ENCODE measurements at regions not wholly inside any gene's neighbourhood (a gene's known extent, or its start where the extent isn't known, plus 50 kb on each side); places are given as distances from the start of the nearest gene placed in this dataset.
"Not testable (repeated sequence)": the region's sequence is repeated elsewhere in the genome, so short reads cannot be mapped to it uniquely, and the experiment has no call there.

DNA sequence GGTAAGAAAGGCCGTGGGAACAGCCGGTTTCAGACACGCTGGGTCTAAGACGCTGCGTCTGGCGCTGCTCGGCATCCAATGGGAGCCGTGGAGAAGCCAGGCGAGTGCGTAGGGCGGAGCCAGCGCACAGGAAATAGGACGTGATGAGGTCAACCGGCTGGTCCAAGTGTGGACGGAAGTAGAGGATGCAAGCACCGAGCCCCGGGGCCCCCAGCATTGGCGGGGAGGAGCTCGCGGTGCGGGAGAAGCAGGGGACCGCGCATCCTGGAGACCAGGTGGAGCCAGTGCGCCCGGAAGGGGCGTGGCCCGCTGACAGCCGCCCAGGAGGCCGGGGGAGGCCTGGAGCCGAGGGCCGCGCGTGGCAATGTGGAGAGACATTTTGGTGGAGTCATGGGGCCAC lies 3976.1 kb upstream of the TPTE start:
- not testable (repeated sequence) for H2AK5ac ChIP-seq (ENCODE audit: insufficient read length, low read length); H4K5ac ChIP-seq (ENCODE audit: insufficient read length, low read depth, low read length); H3K27me3 Mint-ChIP-seq (ENCODE audit: low read depth)

DNA sequence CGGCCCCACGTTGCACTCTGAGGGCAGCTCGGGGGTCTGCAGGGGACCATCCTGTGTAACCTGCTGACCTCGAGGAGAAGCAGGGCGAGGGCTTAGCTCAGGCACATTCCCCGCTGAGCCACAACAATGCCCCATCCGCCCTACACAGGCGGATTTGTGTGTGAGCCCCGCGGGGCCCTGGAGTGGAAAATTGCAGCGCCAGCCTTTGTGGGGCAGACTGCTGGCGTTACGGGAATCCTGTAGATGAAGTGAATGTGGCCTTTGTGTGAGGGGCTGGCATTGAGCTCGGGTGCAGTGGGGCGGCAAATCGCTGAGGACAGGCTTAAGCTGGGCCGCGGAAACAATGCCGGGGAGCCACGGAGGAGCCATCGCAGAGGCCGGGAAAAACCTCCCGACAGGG lies 3970.3 kb upstream of the TPTE start:
- H4K8ac ChIP-seq (replicated peaks; ENCODE audit: insufficient read length, low read depth, low read length); H3K36me3 Mint-ChIP-seq (ENCODE audit: insufficient read depth in 1 of 3, low read depth in 3 of 3); H3K27me3 Mint-ChIP-seq (ENCODE audit: low read depth); H3K56ac ChIP-seq (ENCODE audit: insufficient read length, low read depth, low read length); H2BK20ac ChIP-seq (ENCODE audit: low read depth, low read length, poor library complexity, severe bottlenecking); H4K5ac ChIP-seq (ENCODE audit: insufficient read length, low read depth, low read length); H2AFZ ChIP-seq (ENCODE audit: low read length); H3K4me2 ChIP-seq (ENCODE audit: insufficient read depth, insufficient read length, low read length); H3K18ac ChIP-seq (ENCODE audit: insufficient read length, low read depth, low read length); H3K27ac Mint-ChIP-seq; H4K20me1 ChIP-seq (ENCODE audit: control insufficient read depth, insufficient read depth, insufficient read length); H2BK120ac ChIP-seq (ENCODE audit: low read depth, low read length, poor library complexity, severe bottlenecking); H3K4me1 ChIP-seq (ENCODE audit: insufficient read depth, low read length); H3K27me3 ChIP-seq (ENCODE audit: insufficient read depth, low read length); H2BK15ac ChIP-seq (ENCODE audit: low read depth, low read length); H4K91ac ChIP-seq (ENCODE audit: insufficient read length, low read depth, low read length); H2BK5ac ChIP-seq (ENCODE audit: insufficient read length, low read length); H2AK5ac ChIP-seq (ENCODE audit: insufficient read length, low read length); H3K9me3 ChIP-seq (ENCODE audit: control insufficient read depth, low read depth, low read length); H3K9me3 Mint-ChIP-seq; H3K14ac ChIP-seq (ENCODE audit: insufficient read depth, low read length); DNase-seq; H3K4me1 Mint-ChIP-seq; H3K79me2 ChIP-seq (ENCODE audit: insufficient read depth, low read length); H3K4ac ChIP-seq (ENCODE audit: low read depth, low read length); H3K27ac ChIP-seq (ENCODE audit: insufficient read length, low read depth, low read length); H3K23ac ChIP-seq (ENCODE audit: insufficient read length, low read depth, low read length); H3K4me3 Mint-ChIP-seq; H3T11ph ChIP-seq (ENCODE audit: low read length); H3K23me2 ChIP-seq (ENCODE audit: insufficient read length, low read depth, low read length, poor library complexity, severe bottlenecking); H2BK12ac ChIP-seq (ENCODE audit: insufficient read length, low read depth, low read length); H3K79me1 ChIP-seq (ENCODE audit: insufficient read depth, low read depth, low read length, poor library complexity, severe bottlenecking); H3K9ac ChIP-seq (ENCODE audit: extremely low read depth, insufficient read length, low read length): not testable (repeated sequence)
- no CpG with 5 or more reads among the region's 23 CpGs for WGBS (ENCODE audit: extremely low coverage, insufficient read length, low lambda C conversion rate)

More for the DNA sequence above, 3976.1 kb upstream of the TPTE start:
- not testable (repeated sequence) for H2BK120ac ChIP-seq (ENCODE audit: low read depth, low read length, poor library complexity, severe bottlenecking); H3K36me3 Mint-ChIP-seq (ENCODE audit: insufficient read depth in 1 of 3, low read depth in 3 of 3); H4K20me1 ChIP-seq (ENCODE audit: control insufficient read depth, insufficient read depth, insufficient read length); H2BK20ac ChIP-seq (ENCODE audit: low read depth, low read length, poor library complexity, severe bottlenecking); H3T11ph ChIP-seq (ENCODE audit: low read length); H3K27ac ChIP-seq (ENCODE audit: insufficient read length, low read depth, low read length); H3K27ac Mint-ChIP-seq; H3K4me1 ChIP-seq (ENCODE audit: insufficient read depth, low read length); H3K23ac ChIP-seq (ENCODE audit: insufficient read length, low read depth, low read length); H3K14ac ChIP-seq (ENCODE audit: insufficient read depth, low read length); DNase-seq; H3K79me1 ChIP-seq (ENCODE audit: insufficient read depth, low read depth, low read length, poor library complexity, severe bottlenecking); H2BK15ac ChIP-seq (ENCODE audit: low read depth, low read length); H3K4ac ChIP-seq (ENCODE audit: low read depth, low read length); H4K91ac ChIP-seq (ENCODE audit: insufficient read length, low read depth, low read length); H2AFZ ChIP-seq (ENCODE audit: low read length); H3K9me3 Mint-ChIP-seq; H3K9me3 ChIP-seq (ENCODE audit: control insufficient read depth, low read depth, low read length); H3K79me2 ChIP-seq (ENCODE audit: insufficient read depth, low read length); H3K9ac ChIP-seq (ENCODE audit: extremely low read depth, insufficient read length, low read length); H3K4me1 Mint-ChIP-seq; H3K56ac ChIP-seq (ENCODE audit: insufficient read length, low read depth, low read length); H2BK5ac ChIP-seq (ENCODE audit: insufficient read length, low read length); H2BK12ac ChIP-seq (ENCODE audit: insufficient read length, low read depth, low read length); H3K27me3 ChIP-seq (ENCODE audit: insufficient read depth, low read length); H3K4me3 Mint-ChIP-seq; H4K8ac ChIP-seq (replicated peaks; ENCODE audit: insufficient read length, low read depth, low read length); H3K18ac ChIP-seq (ENCODE audit: insufficient read length, low read depth, low read length); H3K23me2 ChIP-seq (ENCODE audit: insufficient read length, low read depth, low read length, poor library complexity, severe bottlenecking); H3K4me2 ChIP-seq (ENCODE audit: insufficient read depth, insufficient read length, low read length)
- no CpG with 5 or more reads among the region's 33 CpGs for WGBS (ENCODE audit: extremely low coverage, insufficient read length, low lambda C conversion rate)
